Ectodermal cell (in vitro differentiated cells): ENCODE measurements at regions not wholly inside any gene's neighbourhood (a gene's known extent, or its start where the extent isn't known, plus 50 kb on each side); places are given as distances from the start of the nearest gene placed in this dataset.

Experiments
- H3K27ac ChIP-seq: 2 replicates; pipeline ENCODE4 v1.7.0; 2013; ENCODE audit warnings: mild to moderate bottlenecking, low read depth, low read length; ENCODE audit not compliant: insufficient read depth, poor library complexity, severe bottlenecking
- H3K27me3 ChIP-seq: 2 replicates; pipeline ENCODE4 v1.7.0; 2013; ENCODE audit warnings: mild to moderate bottlenecking, low read length; ENCODE audit not compliant: insufficient read depth, control insufficient read depth, poor library complexity, severe bottlenecking
- H3K36me3 ChIP-seq: one replicate; pipeline ENCODE4 v1.7.0; 2013; ENCODE audit warnings: low read length; ENCODE audit not compliant: control insufficient read depth, insufficient read depth
- H3K4me1 ChIP-seq: one replicate; pipeline ENCODE4 v1.7.0; 2013; ENCODE audit warnings: low read length; ENCODE audit not compliant: control insufficient read depth, insufficient read depth
- H3K4me3 ChIP-seq: 2 replicates; pipeline ENCODE4 v1.7.0; 2013; ENCODE audit warnings: low read depth, low read length, control low read depth; ENCODE audit not compliant: insufficient read depth
- H3K9me3 ChIP-seq: 2 replicates; pipeline ENCODE4 v1.7.0; 2013; ENCODE audit warnings: mild to moderate bottlenecking, low read length, moderate library complexity; ENCODE audit not compliant: control insufficient read depth
- WGBS, 2 experiments: methylation state at CpG; one replicate each; pipeline ENCODE4 v1.1.7; 2013; ENCODE audit warnings: missing lambda C conversion rate in 2 of 2; 5-methylcytosine and 5-hydroxymethylcytosine counted together

DNA sequence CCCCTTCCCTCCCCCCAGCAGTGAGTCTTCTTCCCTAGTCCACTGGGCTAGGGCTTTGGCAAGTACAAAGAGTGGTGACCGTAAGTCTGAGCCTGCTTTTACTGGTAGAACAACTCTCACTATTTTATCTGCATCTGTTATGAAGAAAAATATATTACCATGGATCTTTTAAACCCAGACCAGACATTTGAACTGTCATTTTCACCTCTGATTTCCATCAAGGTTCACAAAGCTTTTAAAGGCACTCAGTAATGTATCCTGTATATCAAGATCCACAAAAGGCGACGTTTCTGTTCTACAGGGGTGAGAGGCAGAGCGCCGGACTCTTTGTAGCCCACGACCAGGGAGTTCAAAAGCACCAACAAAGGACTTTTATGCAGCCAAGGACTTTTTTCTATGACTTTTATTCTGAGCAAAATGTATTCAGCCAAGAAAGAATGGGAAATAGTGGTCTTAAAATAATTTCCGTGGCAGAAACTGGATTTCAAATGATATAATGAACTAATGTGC, 388.3 kb downstream of the ANXA1 start:
- Histone ChIP-seq H3K36me3 (no peaks in the 10 kb centered on the region), H3K4me3 (no peak overlapping the region), H3K4me1 (no peaks in the 10 kb centered on the region), H3K9me3 (no peaks in the 10 kb centered on the region), H3K27ac (no peak overlapping the region), H3K27me3 (no peaks in the 10 kb centered on the region)
- WGBS, 2 experiments = 91 to 93% methylated on average over 7 of the region's 7 CpGs

DNA sequence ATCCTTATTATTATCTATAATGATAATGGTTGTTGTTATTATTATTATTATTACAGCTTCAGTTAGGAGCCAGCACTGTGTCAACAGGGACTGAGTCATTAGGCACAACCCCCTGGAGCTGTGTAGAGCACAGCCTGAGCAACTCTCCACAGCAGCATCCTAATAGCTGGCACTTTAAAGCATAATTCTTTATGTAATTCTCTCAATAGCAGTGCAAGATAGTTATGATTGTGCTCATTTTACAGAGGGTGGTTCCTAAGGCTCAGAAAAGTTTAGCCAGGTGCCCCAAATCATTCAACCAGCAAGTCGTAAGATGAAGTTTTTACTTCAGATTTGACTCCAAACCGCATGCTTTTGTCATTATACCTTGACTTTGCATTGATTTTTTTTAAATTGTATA, 390.3 kb downstream of the ANXA1 start:
- Histone ChIP-seq H3K4me1 (no peaks in the 10 kb centered on the region), H3K27me3 (no peaks in the 10 kb centered on the region), H3K27ac (no peak overlapping the region), H3K4me3 (no peak overlapping the region), H3K9me3 (no peaks in the 10 kb centered on the region), H3K36me3 (no peaks in the 10 kb centered on the region)
- WGBS, 2 experiments = 40 to 50% methylated on average over 2 of the region's 2 CpGs

DNA sequence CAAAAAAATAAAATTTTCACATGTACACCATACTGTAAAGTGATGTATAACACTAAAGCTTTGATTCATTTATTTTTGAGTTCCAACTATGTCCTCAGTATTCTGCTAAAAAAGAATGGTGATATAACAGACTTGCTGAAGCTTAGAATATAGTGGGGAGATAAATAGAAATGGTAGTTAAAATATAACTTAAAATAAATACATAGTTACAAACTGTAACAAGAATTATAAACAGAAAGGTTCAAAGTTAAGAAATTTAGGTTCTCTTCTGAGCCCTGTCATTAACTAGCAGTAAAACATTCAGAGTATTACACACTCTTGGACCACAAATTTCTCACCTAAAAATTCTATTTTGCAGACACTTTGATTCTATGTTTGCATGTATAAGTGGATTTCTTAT, 392.1 kb downstream of the ANXA1 start:
- Histone ChIP-seq H3K4me3 (no peak overlapping the region), H3K27ac (no peak overlapping the region), H3K9me3 (no peaks in the 10 kb centered on the region), H3K36me3 (no peaks in the 10 kb centered on the region), H3K27me3 (no peaks in the 10 kb centered on the region), H3K4me1 (no peaks in the 10 kb centered on the region)

DNA sequence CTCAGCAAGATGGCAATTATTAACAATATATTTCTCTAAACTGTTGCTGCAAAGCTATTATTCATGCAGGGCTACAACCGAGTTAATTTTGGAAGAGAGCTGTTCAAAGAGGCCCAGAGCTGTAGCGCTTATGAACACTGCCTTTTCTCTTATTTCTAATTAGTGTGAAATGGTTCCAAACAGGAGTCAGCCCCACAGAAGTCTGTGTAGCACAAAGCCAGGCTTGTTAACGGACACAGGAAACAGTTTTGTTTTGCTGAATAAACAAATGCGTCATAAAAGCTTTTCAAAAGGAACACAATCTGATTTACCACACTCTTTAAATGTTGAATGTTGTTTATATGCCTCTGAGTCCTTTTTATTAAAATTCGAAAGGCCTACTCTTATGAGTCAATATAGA, 396.5 kb downstream of the ANXA1 start:
- H3K4me3 ChIP-seq = no peak overlapping the region
- no peaks in the 10 kb centered on the region for H3K9me3 ChIP-seq
- H3K36me3 ChIP-seq = no peaks in the 10 kb centered on the region
- no peaks in the 10 kb centered on the region for H3K4me1 ChIP-seq
- H3K27me3 ChIP-seq = no peaks in the 10 kb centered on the region
- WGBS, 2 experiments = 80 to 84% methylated on average over 4 of the region's 5 CpGs
- no peak overlapping the region for H3K27ac ChIP-seq

DNA sequence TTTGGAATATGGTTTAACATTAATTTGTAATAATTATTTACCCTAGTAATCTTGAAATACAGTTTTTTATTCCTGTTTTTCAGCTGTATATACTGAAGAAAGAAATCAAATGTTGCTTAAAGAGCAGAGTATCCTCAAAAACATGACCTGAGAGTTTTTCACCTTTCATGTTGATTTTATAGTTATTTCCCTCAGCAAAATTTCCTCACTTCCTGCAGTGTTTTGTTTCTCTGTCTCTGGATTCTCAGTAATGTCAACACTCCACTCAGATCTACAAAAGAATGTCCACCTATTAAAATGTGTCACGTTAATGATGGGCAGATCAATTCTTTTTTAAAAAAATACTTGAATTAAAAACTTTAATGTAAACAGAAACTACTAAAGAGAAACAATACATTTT, 398.3 kb downstream of the ANXA1 start:
- Histone ChIP-seq H3K4me1 (no peaks in the 10 kb centered on the region), H3K36me3 (no peaks in the 10 kb centered on the region), H3K9me3 (no peaks in the 10 kb centered on the region), H3K27ac (no peak overlapping the region), H3K27me3 (no peaks in the 10 kb centered on the region), H3K4me3 (no peak overlapping the region)
- no CpG with 5 or more reads among the region's 1 CpG for WGBS, 2 experiments

DNA sequence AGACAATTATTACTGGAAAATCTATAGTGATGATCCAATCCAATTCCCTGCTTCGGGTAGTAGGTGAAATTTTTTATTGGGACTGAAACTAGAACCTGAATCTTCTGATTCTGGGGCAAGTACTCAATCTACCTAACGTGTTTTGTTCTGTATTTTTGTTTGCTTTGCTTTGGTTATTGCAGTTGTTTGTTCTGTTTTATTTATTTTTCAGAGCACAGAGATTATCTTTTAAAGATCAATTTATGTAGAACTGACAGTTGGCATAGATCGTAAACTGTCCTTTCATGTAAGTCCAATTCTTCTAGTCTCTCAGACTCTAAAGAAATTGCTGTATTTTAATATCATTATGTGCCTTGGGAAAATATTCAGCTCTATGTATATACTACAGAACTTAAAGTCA, 401.6 kb downstream of the ANXA1 start:
- no peaks in the 10 kb centered on the region for H3K27me3 ChIP-seq
- 46 to 61% methylated on average over 2 to 3 of the region's 3 CpGs for WGBS, 2 experiments

DNA sequence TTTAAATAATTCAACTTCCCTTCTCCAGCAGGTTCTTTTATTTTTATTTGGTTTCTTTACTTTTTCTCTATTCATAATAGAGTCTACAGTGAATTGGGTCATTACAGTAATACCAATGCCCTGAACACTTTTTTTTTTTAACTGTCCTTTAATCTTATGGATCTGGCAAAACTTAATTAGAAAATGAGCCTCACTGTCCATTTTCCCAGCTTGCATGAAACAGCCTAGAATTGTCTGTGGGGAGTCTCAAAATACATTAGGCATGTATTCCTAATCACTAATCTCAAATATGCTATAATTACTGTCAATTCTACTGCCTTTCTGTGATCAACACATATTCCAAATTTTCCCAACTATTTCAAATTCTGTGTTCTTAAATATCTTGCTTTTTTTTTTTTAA, 406.8 kb downstream of the ANXA1 start:
- Histone ChIP-seq H3K36me3 (no peaks in the 10 kb centered on the region), H3K4me3 (no peak overlapping the region), H3K27me3 (no peaks in the 10 kb centered on the region), H3K27ac (no peak overlapping the region), H3K9me3 (no peaks in the 10 kb centered on the region), H3K4me1 (no peaks in the 10 kb centered on the region)

More for the DNA sequence above, 401.6 kb downstream of the ANXA1 start:
- Histone ChIP-seq H3K4me1 (no peaks in the 10 kb centered on the region), H3K36me3 (no peaks in the 10 kb centered on the region), H3K27ac (no peak overlapping the region), H3K9me3 (no peaks in the 10 kb centered on the region), H3K4me3 (no peak overlapping the region)

DNA sequence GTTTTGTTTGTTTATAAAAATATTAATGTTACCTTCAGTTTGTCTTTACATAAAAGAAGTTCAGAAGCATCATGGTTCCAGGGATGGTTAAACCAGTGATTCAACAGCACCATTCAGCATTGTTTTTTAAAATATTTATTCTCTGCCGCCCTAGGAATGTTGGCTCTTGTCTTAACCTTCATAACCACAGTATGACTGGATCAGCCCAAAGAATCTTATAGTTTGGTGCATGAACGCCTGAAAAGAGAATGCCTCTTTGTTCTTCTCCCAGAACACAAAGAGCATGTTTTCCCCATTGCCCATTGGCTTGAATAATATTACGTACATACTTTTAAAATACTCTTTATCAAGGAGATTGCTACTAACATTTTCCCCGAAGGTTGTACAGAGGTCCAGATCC, 413.4 kb downstream of the ANXA1 start:
- Histone ChIP-seq H3K4me3 (no peak overlapping the region), H3K27ac (no peak overlapping the region), H3K27me3 (no peaks in the 10 kb centered on the region), H3K36me3 (no peaks in the 10 kb centered on the region), H3K9me3 (no peaks in the 10 kb centered on the region), H3K4me1 (no peaks in the 10 kb centered on the region)
- WGBS, 2 experiments = 82 to 84% methylated on average over 4 of the region's 4 CpGs

DNA sequence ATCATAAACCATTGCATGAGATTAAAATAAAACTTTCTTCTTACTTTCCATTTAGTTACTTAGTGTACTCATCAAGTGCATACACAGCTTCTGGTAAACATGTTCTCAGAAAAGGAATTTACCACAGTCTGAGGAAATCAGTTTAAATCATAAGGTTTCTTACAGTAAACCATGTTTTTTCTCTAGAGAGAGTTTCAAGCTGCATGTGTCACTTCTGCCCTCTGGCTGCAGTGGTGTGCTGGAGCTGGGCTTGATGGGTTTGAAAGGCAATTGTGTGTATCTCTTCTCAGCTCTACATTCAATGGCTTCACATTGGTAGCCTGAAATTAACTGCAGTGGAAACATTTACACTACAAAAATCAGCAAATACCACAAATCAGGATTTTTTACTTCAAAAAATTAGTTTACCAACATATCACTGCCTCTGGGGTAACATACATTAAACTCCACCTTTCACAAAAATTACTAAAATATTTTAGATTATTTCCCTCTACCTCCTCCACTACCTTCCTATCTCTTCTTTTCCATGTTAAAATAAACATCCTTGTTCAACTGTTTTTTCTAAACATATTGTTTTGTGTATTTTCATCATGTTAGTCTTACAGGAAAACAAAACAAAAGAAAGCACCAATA, 414.3 kb downstream of the ANXA1 start:
- Histone ChIP-seq H3K4me1 (no peaks in the 10 kb centered on the region), H3K4me3 (no peak overlapping the region), H3K27me3 (no peaks in the 10 kb centered on the region), H3K36me3 (no peaks in the 10 kb centered on the region), H3K27ac (no peak overlapping the region), H3K9me3 (no peaks in the 10 kb centered on the region)

DNA sequence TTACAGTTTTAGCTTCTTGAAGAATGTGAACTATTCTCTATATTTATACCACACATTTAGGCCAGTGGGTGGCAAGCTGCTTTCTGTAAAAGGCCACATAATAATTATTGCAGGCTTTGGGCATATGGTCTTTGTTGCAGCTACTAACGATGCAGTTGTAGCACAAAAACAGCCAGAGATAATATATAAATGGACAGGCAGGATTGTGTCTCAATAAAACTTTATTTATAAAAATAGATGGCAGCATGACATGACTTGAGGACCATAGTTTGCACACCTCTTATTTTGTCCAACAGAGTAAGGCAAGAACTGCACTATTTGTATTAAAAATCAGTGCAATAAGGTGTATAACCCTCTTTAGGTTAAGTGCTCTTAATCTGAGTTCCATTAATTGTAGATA, 415.0 kb downstream of the ANXA1 start:
- Histone ChIP-seq H3K27ac (no peak overlapping the region), H3K4me3 (no peak overlapping the region), H3K9me3 (no peaks in the 10 kb centered on the region), H3K4me1 (no peaks in the 10 kb centered on the region), H3K36me3 (no peaks in the 10 kb centered on the region), H3K27me3 (no peaks in the 10 kb centered on the region)
- 86 to 100% methylated on average over 1 of the region's 1 CpG for WGBS, 2 experiments

DNA sequence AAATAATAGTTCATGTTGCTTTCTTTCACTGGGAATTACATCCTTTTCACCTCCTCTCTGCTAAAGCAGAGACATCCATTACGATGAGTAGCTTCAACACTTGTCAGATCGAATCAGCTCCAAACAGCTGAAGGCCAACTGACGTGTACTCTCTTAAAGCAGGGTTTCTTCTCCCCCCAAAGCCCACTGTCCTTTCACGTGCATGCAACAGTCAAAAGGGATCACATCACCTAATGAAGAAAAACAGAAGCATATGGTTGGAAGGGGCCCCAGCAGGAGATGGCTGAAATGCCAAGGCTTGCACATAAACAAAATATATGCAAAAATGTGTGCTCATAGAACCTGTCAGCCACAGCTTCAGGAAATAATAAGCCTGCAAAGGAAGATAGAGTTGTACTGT, 421.6 kb downstream of the ANXA1 start:
- no peaks in the 10 kb centered on the region for H3K27me3 ChIP-seq
- H3K36me3 ChIP-seq = no peaks in the 10 kb centered on the region
- H3K4me1 ChIP-seq = no peaks in the 10 kb centered on the region
- H3K4me3 ChIP-seq = no peak overlapping the region
- WGBS, 2 experiments = 81 to 87% methylated on average over 4 of the region's 4 CpGs
- H3K27ac ChIP-seq = no peak overlapping the region
- no peaks in the 10 kb centered on the region for H3K9me3 ChIP-seq
